HCT116 (cell line): ENCODE measurements at regions not wholly inside any gene's neighbourhood (a gene's known extent, or its start where the extent isn't known, plus 50 kb on each side); places are given as distances from the start of the nearest gene placed in this dataset.

Experiments
- ATAC-seq: fragments of 200-7000 bp; cut with Tn5 transposase; 2 replicates; pipeline ENCODE4 v1.9.1; 2020; ENCODE audit warnings: mild to moderate bottlenecking, moderate library complexity
- BruUV-seq: library from RNA; stranded (reverse); fragments of 400-500 nt; replicated peaks from 2 replicates; lab custom pipeline; 2021; lab: Mats Ljungman, UMichigan
- CTCF ChIA-PET: fragments of 300-600 bp; sonication (Branson Sonifier 250); formaldehyde crosslinking; loops from one replicate; lab custom pipeline; 2021; ENCODE audit warnings: antibody characterized with exemption; lab: Charles Lee
- POLR2A ChIA-PET: fragments of 300-600, 350-600 bp; sonication (Branson Sonifier 250); formaldehyde crosslinking; loops from one replicate; lab custom pipeline; 2021; ENCODE audit warnings: antibody characterized with exemption; lab: Charles Lee
- RAD21 ChIA-PET, 2 experiments: fragments of 300-600 bp; sonication (Branson Sonifier 250); formaldehyde crosslinking; loops; one replicate each; lab custom pipeline; 2023; ENCODE audit warnings: low total read pairs in 2 of 2; ENCODE audit not compliant: uncharacterized antibody in 2 of 2, unreplicated experiment in 2 of 2, low non-redundant PET in 1 of 2; lab: Charles Lee
- DNase-seq: peaks from one replicate; pipeline ENCODE4 v3.0.0-alpha.2; 2010; ENCODE audit warnings: low read depth, low spot score
- H2AFZ ChIP-seq: fragments of 200-600 bp; shearing (Covaris generic), sonication (generic); 2 replicates; pipeline ENCODE4 v1.6.1; 2017; ENCODE audit warnings: low read depth, mixed run types, mixed read lengths, antibody characterized with exemption, low read length; ENCODE audit not compliant: poor library complexity, severe bottlenecking
- H3K27ac ChIP-seq: 2 replicates; pipeline ENCODE4 v1.5.1; 2012; ENCODE audit warnings: low read depth, low read length
- H3K27me3 ChIP-seq: fragments of 200-600 bp; sonication (generic); 2 replicates; pipeline ENCODE4 v1.6.1; 2016; ENCODE audit warnings: mixed run types, low read length, mixed read lengths; ENCODE audit not compliant: insufficient read depth
- H3K36me3 ChIP-seq, 2 experiments: fragments of 200-500 bp in 1 of 2; fragments of 200-600 bp in 1 of 2; sonication (Bioruptor generic) in 1 of 2; sonication (generic) in 1 of 2; 2 replicates each; pipeline versions ENCODE4 v1.5.1 to v1.6.1; 2014 to 2016; ENCODE audit warnings: low read length in 2 of 2, inconsistent platforms in 1 of 2, mixed read lengths in 1 of 2, mixed run types in 1 of 2; ENCODE audit not compliant: insufficient read depth in 2 of 2, control insufficient read depth in 1 of 2
- H3K4me1 ChIP-seq, 2 experiments: fragments of 200-600 bp in 1 of 2; sonication (generic) in 1 of 2; 2 replicates each; pipeline versions ENCODE4 v1.5.1 to v1.6.1; 2012 to 2017; ENCODE audit warnings: low read length in 2 of 2, inconsistent platforms in 1 of 2, mild to moderate bottlenecking in 1 of 2, mixed read lengths in 1 of 2, mixed run types in 1 of 2, moderate library complexity in 1 of 2; ENCODE audit not compliant: insufficient read depth in 2 of 2, control insufficient read depth in 1 of 2
- H3K4me2 ChIP-seq: fragments of 200-600 bp; sonication (generic); 2 replicates; pipeline ENCODE4 v1.6.1; 2017; ENCODE audit warnings: mixed run types, low read length, mixed read lengths
- H3K4me3 ChIP-seq, 2 experiments: fragments of 200-600 bp in 1 of 2; sonication (generic) in 1 of 2; replicated peaks in 1 of 2; 2 replicates each; pipeline ENCODE4 v1.5.1; 2011 to 2016; ENCODE audit warnings: low read length in 2 of 2, control low read depth in 1 of 2, low read depth in 1 of 2, mild to moderate bottlenecking in 1 of 2, mixed read lengths in 1 of 2, mixed run types in 1 of 2
- H3K79me2 ChIP-seq: fragments of 200-600 bp; sonication (generic); 2 replicates; pipeline ENCODE4 v1.6.1; 2017; ENCODE audit warnings: mild to moderate bottlenecking, mixed run types, low read length, moderate library complexity, mixed read lengths; ENCODE audit not compliant: insufficient read depth
- H3K9ac ChIP-seq: fragments of 200-600 bp; sonication (generic); 2 replicates; pipeline ENCODE4 v1.6.1; 2016; ENCODE audit warnings: low read length, mixed read lengths
- H3K9me2 ChIP-seq: fragments of 200-600 bp; sonication (generic), shearing (Covaris generic); 2 replicates; pipeline ENCODE4 v1.6.1; 2017; ENCODE audit warnings: mixed run types, mild to moderate bottlenecking, moderate library complexity; ENCODE audit not compliant: insufficient read depth
- H3K9me3 ChIP-seq, 2 experiments: fragments of 200-500 bp in 1 of 2; fragments of 200-600 bp in 1 of 2; sonication (Bioruptor generic) in 1 of 2; sonication (generic) in 1 of 2; 2 replicates each; pipeline ENCODE4 v1.6.1; 2014 to 2017; ENCODE audit warnings: low read length in 2 of 2, mixed read lengths in 2 of 2, inconsistent platforms in 1 of 2, low read depth in 1 of 2, mild to moderate bottlenecking in 1 of 2, mixed run types in 1 of 2, moderate library complexity in 1 of 2; ENCODE audit not compliant: control insufficient read depth in 1 of 2, insufficient read depth in 1 of 2
- H4K20me1 ChIP-seq: fragments of 200-600 bp; sonication (generic), shearing (Covaris generic); 2 replicates; pipeline ENCODE4 v1.6.1; 2017; ENCODE audit warnings: mixed run types, mild to moderate bottlenecking, moderate library complexity; ENCODE audit not compliant: insufficient read depth
- ATF3 ChIP-seq: IDR thresholded peaks from 2 replicates; pipeline ENCODE4 v1.6.1; 2012
- CEBPB ChIP-seq: IDR thresholded peaks from 2 replicates; pipeline ENCODE4 v1.6.1; 2012; ENCODE audit warnings: low read depth
- CTCF ChIP-seq, 3 experiments: fragments of 200-600 bp in 1 of 3; sonication (generic) in 1 of 3; IDR thresholded peaks in 2 of 3; conservative IDR thresholded peaks in 1 of 3; 2 replicates each; pipeline ENCODE4 v1.5.1; 2012 to 2017; ENCODE audit warnings: low read depth in 2 of 3, low read length in 2 of 3, antibody characterized with exemption in 1 of 3, borderline replicate concordance in 1 of 3, control low read depth in 1 of 3, mild to moderate bottlenecking in 1 of 3, mixed read lengths in 1 of 3, mixed run types in 1 of 3, moderate library complexity in 1 of 3; ENCODE audit not compliant: insufficient read depth in 1 of 3
- ELF1 ChIP-seq: IDR thresholded peaks from 2 replicates; pipeline ENCODE4 v1.6.1; 2012; ENCODE audit warnings: low read depth, borderline replicate concordance
- EZH2 ChIP-seq: fragments of 200-600 bp; sonication (generic); IDR thresholded peaks from 2 replicates; pipeline ENCODE4 v1.6.1; 2017; ENCODE audit warnings: antibody characterized with exemption, mixed run types
- MAX ChIP-seq: IDR thresholded peaks from 2 replicates; pipeline ENCODE4 v1.6.1; 2012
- POLR2A ChIP-seq: IDR thresholded peaks from 2 replicates; pipeline ENCODE4 v1.7.0; 2011; ENCODE audit warnings: borderline replicate concordance; ENCODE audit not compliant: insufficient read depth, insufficient read length; ENCODE audit errors: extremely low read depth
- POLR2AphosphoS5 ChIP-seq: IDR thresholded peaks from 2 replicates; pipeline ENCODE4 v1.6.1; 2011; ENCODE audit warnings: mild to moderate bottlenecking, low read depth, low read length, moderate library complexity
- SRF ChIP-seq: IDR thresholded peaks from 2 replicates; pipeline ENCODE4 v1.6.1; 2012; ENCODE audit warnings: low read depth
- TCF7L2 ChIP-seq: IDR thresholded peaks from 2 replicates; pipeline ENCODE4 v1.7.0; 2011; ENCODE audit warnings: borderline replicate concordance, inconsistent platforms; ENCODE audit not compliant: insufficient read depth, insufficient read length; ENCODE audit errors: extremely low read depth
- ZBTB33 ChIP-seq: IDR thresholded peaks from 2 replicates; pipeline ENCODE4 v1.6.1; 2011; ENCODE audit warnings: mild to moderate bottlenecking, low read length, moderate library complexity; ENCODE audit not compliant: insufficient replicate concordance; ENCODE audit errors: extremely low read depth
- ZFX ChIP-seq: fragments of 450-650 bp; IDR thresholded peaks from 2 replicates; pipeline ENCODE4 v1.6.1; 2017
- intact Hi-C: fragments of 100-400 bp; cut with micrococcal nuclease; formaldehyde crosslinking; loops from 2 replicates; pipeline ENCODE4 v1.10.0; 2022

- DNase-seq (no peak), ATAC-seq (no peak)
- TF ChIP-seq ATF3 (no peak), ELF1 (no peak), ZFX (no peak), CTCF (IDR thresholded peaks at IDR 0.05 in 2 of 3, conservative IDR thresholded peaks at IDR 0.05 in 1 of 3; ENCODE audit: borderline replicate concordance in 1 of 3, insufficient read depth in 1 of 3, low read depth in 2 of 3, low read length in 2 of 3) (no peak)
- Histone ChIP-seq H3K27me3 (no peaks in the 10 kb centered on the region), H2AFZ (no peak overlapping the region), H3K27ac (no peak overlapping the region), H3K4me1 (no peaks in the 10 kb centered on the region), H3K79me2 (no peaks in the 10 kb centered on the region), H3K9ac (no peak overlapping the region), H3K4me2 (no peak overlapping the region), H3K9me3 (peaks cover 0 to 3% of the 10 kb centered on the region in 2 experiments; a peak in 1 of 4 replicates), H4K20me1 (no peaks in the 10 kb centered on the region), H3K36me3 (no peaks in the 10 kb centered on the region), H3K9me2 (no peaks in the 10 kb centered on the region), H3K4me3 (no peak overlapping the region)
- ChIA-PET POLR2A (no interaction called here), CTCF (no interaction called here), RAD21 (no interaction called here)
- no TSS peak for BruUV-seq
- intact Hi-C loops, result no loop called here
Measured at GRCh38 chr13:74274916-74275315, 140.7 kb upstream of the KLF12 start.

- no peak overlapping the region for H3K4me2 ChIP-seq
- intact Hi-C loops, result no loop called here
- no peaks in the 10 kb centered on the region for H3K4me1 ChIP-seq
- H3K36me3 ChIP-seq, result no peaks in the 10 kb centered on the region
- H3K79me2 ChIP-seq, result no peaks in the 10 kb centered on the region
- H4K20me1 ChIP-seq, result no peaks in the 10 kb centered on the region
- no peaks in the 10 kb centered on the region for H3K27me3 ChIP-seq
- DNase-seq (no peak), ATAC-seq (no peak)
- H3K4me3 ChIP-seq, result no peak overlapping the region
- H3K27ac ChIP-seq, result no peak overlapping the region
- peaks cover 0 to 3% of the 10 kb centered on the region in 2 experiments; a peak in 1 of 4 replicates for H3K9me3 ChIP-seq
- POLR2A ChIA-PET, result no interaction called here
- no peaks in the 10 kb centered on the region for H3K9me2 ChIP-seq
- RAD21 ChIA-PET, result no interaction called here
- no peak overlapping the region for H2AFZ ChIP-seq
- CTCF ChIA-PET, result no interaction called here
- BruUV-seq, result no TSS peak
- no peak overlapping the region for H3K9ac ChIP-seq
- no peak for TF ChIP-seq SRF
- no peak for TF ChIP-seq TCF7L2
- TF ChIP-seq CTCF (IDR thresholded peaks at IDR 0.05 in 2 of 3, conservative IDR thresholded peaks at IDR 0.05 in 1 of 3; ENCODE audit: borderline replicate concordance in 1 of 3, insufficient read depth in 1 of 3, low read depth in 2 of 3, low read length in 2 of 3), result no peak
- no peak for TF ChIP-seq POLR2AphosphoS5
- TF ChIP-seq MAX, result no peak
- no peak for TF ChIP-seq POLR2A
- no peak for TF ChIP-seq ATF3
- no peak for TF ChIP-seq ZBTB33
- no peak for TF ChIP-seq CEBPB
- no peak for TF ChIP-seq ZFX
- no peak for TF ChIP-seq EZH2
- TF ChIP-seq ELF1, result no peak
Measured at GRCh38 chr13:74273581-74273980, 139.4 kb upstream of the KLF12 start.
